Esophagus squamous epithelium (tissue), 5 donors: ENCODE measurements at regions not wholly inside any gene's neighbourhood (a gene's known extent, or its start where the extent isn't known, plus 50 kb on each side); places are given as distances from the start of the nearest gene placed in this dataset.

Source experiments
- DNase-seq: peaks from one replicate; lab custom pipeline; 2025; lab: John Stamatoyannopoulos, UW
- H3K27ac ChIP-seq, 4 donors: fragments of 200-600 bp; sonication (generic); one replicate each; pipeline ENCODE4 v1.5.1; 2016 to 2019; ENCODE audit warnings: mild to moderate bottlenecking in 1 of 4
- H3K27me3 ChIP-seq, 4 donors: fragments of 200-600 bp; sonication (generic); 1 replicate in 3 of 4; 2 replicates in 1 of 4; pipeline versions ENCODE4 v1.5.1 to v1.6.0; 2017 to 2021; ENCODE audit warnings: antibody characterized with exemption in 1 of 4
- H3K36me3 ChIP-seq, 3 donors: fragments of 200-600 bp; sonication (generic); one replicate each; pipeline ENCODE4 v1.5.1; 2016 to 2019
- H3K4me1 ChIP-seq, 3 donors: fragments of 200-600 bp; sonication (generic); one replicate each; pipeline ENCODE4 v1.5.1; 2017 to 2019
- H3K4me3 ChIP-seq, 4 donors: fragments of 200-600 bp; sonication (generic); 1 replicate in 3 of 4; 2 replicates in 1 of 4; pipeline ENCODE4 v1.5.1; 2016 to 2019; ENCODE audit warnings: mild to moderate bottlenecking in 2 of 4, moderate library complexity in 1 of 4
- H3K9me3 ChIP-seq, 3 donors: fragments of 200-600 bp; sonication (generic); one replicate each; pipeline ENCODE4 v1.5.1; 2016 to 2019
- CTCF ChIP-seq, 6 experiments: fragments of 450-650 bp in 4 of 6; fragments of 200-600 bp in 2 of 6; sonication (generic) in 2 of 6; IDR thresholded peaks; one replicate each; pipeline ENCODE4 v1.5.1; 2016 to 2019; ENCODE audit warnings: antibody characterized with exemption in 6 of 6, mild to moderate bottlenecking in 4 of 6, moderate library complexity in 4 of 6
- POLR2A ChIP-seq, 4 donors: fragments of 450-650 bp; IDR thresholded peaks; one replicate each; pipeline ENCODE4 v1.6.1; 2017; ENCODE audit warnings: antibody characterized with exemption in 4 of 4, mild to moderate bottlenecking in 4 of 4, moderate library complexity in 3 of 4
- WGBS, 2 donors: methylation state at CpG; one replicate each; pipeline ENCODE4 v1.1.5; 2018; 5-methylcytosine and 5-hydroxymethylcytosine counted together
- intact Hi-C: fragments of 100-400 bp; cut with DNase I; formaldehyde crosslinking; loops from one replicate; pipeline ENCODE4 v1.15.0; 2022
- donor health status: DM: yes; HTN: yes; CAD: no.

GRCh38 chr1:22212400-22213233, 69.7 kb upstream of the WNT4 start:
- TF ChIP-seq POLR2A (IDR thresholded peaks at IDR 0.05) (no peak), CTCF (IDR thresholded peaks at IDR 0.05) (no peak)
- no peak for DNase-seq
- Histone ChIP-seq H3K4me3 (no peak overlapping the region), H3K9me3 (no peaks in the 10 kb centered on the region), H3K4me1 (peaks cover 0 to 8% (median 0%) of the 10 kb centered on the region in 3 donors), H3K27me3 (peaks cover 0 to 79% (median 3%) of the 10 kb centered on the region in 4 donors), H3K27ac (no peak overlapping the region), H3K36me3 (no peaks in the 10 kb centered on the region)
- WGBS, 2 donors: 59 to 64% methylated on average over 3 to 10 of the region's 20 CpGs
- intact Hi-C loops: no loop called here

- WGBS, 2 donors: 59 to 81% methylated on average over 7 to 8 of the region's 12 CpGs
- no peak for DNase-seq
- TF ChIP-seq POLR2A (IDR thresholded peaks at IDR 0.05) (no peak), CTCF (IDR thresholded peaks at IDR 0.05) (no peak)
These were observed 73.5 kb upstream of the WNT4 start for GRCh38 chr1:22216210-22216883.

GRCh38 chr1:22216966-22217365, 74.1 kb upstream of the WNT4 start:
- no peaks in the 10 kb centered on the region for H3K36me3 ChIP-seq
- H3K4me1 ChIP-seq: no peaks in the 10 kb centered on the region
- H3K27ac ChIP-seq: no peak overlapping the region
- WGBS, 2 donors: 92 to 100% methylated on average over 1 to 2 of the region's 3 CpGs
- intact Hi-C loops: no loop called here
- H3K9me3 ChIP-seq: no peaks in the 10 kb centered on the region
- no peak overlapping the region for H3K4me3 ChIP-seq
- peaks cover 0 to 61% (median 3%) of the 10 kb centered on the region in 4 donors for H3K27me3 ChIP-seq
- DNase-seq: no peak
- no peak for TF ChIP-seq POLR2A (IDR thresholded peaks at IDR 0.05)
- no peak for TF ChIP-seq CTCF (IDR thresholded peaks at IDR 0.05)

More at GRCh38 chr1:22216210-22216883, 73.5 kb upstream of the WNT4 start:
- H3K4me3 ChIP-seq: no peak overlapping the region
- intact Hi-C loops: no loop called here
- no peaks in the 10 kb centered on the region for H3K9me3 ChIP-seq
- no peak overlapping the region for H3K27ac ChIP-seq
- H3K36me3 ChIP-seq: no peaks in the 10 kb centered on the region
- H3K27me3 ChIP-seq: peaks cover 0 to 62% (median 3%) of the 10 kb centered on the region in 4 donors
- no peaks in the 10 kb centered on the region for H3K4me1 ChIP-seq

- no peak overlapping the region for H3K27ac ChIP-seq
- intact Hi-C loops: no loop called here
- peaks cover 0 to 59% (median under 1%) of the 10 kb centered on the region in 4 donors for H3K27me3 ChIP-seq
- WGBS, 2 donors: 83 to 88% methylated on average over 7 to 11 of the region's 19 CpGs
- no peaks in the 10 kb centered on the region for H3K9me3 ChIP-seq
- no peaks in the 10 kb centered on the region for H3K4me1 ChIP-seq
- no peak for TF ChIP-seq CTCF (IDR thresholded peaks at IDR 0.05)
- TF ChIP-seq POLR2A (IDR thresholded peaks at IDR 0.05): no peak
- no peak for DNase-seq
- H3K36me3 ChIP-seq: no peaks in the 10 kb centered on the region
- H3K4me3 ChIP-seq: no peak overlapping the region
These were observed 75.0 kb upstream of the WNT4 start for GRCh38 chr1:22217811-22218460.
